ENCODE measurements at regions not wholly inside any gene's neighbourhood (a gene's known extent, or its start where the extent isn't known, plus 50 kb on each side); places are given as distances from the start of the nearest gene placed in this dataset.
A peak's percentile ranks its signal among the peaks of the same experiment; 100 is the strongest.

GRCh38 chr13:50757008-50757407, 86.5 kb downstream of the DLEU7 start:
- H3K4me1 ChIP-seq (ENCODE audit: insufficient read depth), result 0 out of 2 replicates have a peak, but pooled peaks cover 6% of the 10 kb centered on the region
- no peaks in the 10 kb centered on the region for H4K20me1 ChIP-seq (ENCODE audit: insufficient read depth)
- no peak overlapping the region for H3K4me2 ChIP-seq (ENCODE audit: unreplicated experiment)
- no peaks in the 10 kb centered on the region for H3K9me3 ChIP-seq (ENCODE audit: low read depth)
- WGBS, 2 experiments (ENCODE audit: low coverage in 1 of 2, low lambda C conversion rate in 2 of 2, missing lambda C conversion rate in 2 of 2), result 57 to 68% methylated on average over 3 of the region's 3 CpGs
- in situ Hi-C loops (cut with MboI), result no loop called here
- no peaks in the 10 kb centered on the region for H3K79me2 ChIP-seq (ENCODE audit: insufficient read depth)
- no peak overlapping the region; the same call in 1 of the 2 replicates for H2AFZ ChIP-seq
- H3F3A ChIP-seq (ENCODE audit: insufficient read depth), result no peaks in the 10 kb centered on the region
- no peaks in the 10 kb centered on the region for H3K27me3 ChIP-seq (replicated peaks; ENCODE audit: insufficient read depth)
- no peaks in the 10 kb centered on the region for H3K36me3 ChIP-seq (ENCODE audit: low read depth)
- no peak overlapping the region for H3K27ac ChIP-seq
- DNase-seq, result peak; percentile 50
- no peaks in the 10 kb centered on the region for H3K9me2 ChIP-seq (ENCODE audit: insufficient read depth)
- H3K4me3 ChIP-seq, result no peak overlapping the region
- TF ChIP-seq EZH2 (IDR thresholded peaks at IDR 0.05; ENCODE audit: insufficient read depth, poor library complexity, severe bottlenecking) (no peak), EZH2phosphoT487 (IDR thresholded peaks at IDR 0.05; ENCODE audit: insufficient read depth, low read depth) (no peak)
- H3K9ac ChIP-seq, result no peak overlapping the region

DNA sequence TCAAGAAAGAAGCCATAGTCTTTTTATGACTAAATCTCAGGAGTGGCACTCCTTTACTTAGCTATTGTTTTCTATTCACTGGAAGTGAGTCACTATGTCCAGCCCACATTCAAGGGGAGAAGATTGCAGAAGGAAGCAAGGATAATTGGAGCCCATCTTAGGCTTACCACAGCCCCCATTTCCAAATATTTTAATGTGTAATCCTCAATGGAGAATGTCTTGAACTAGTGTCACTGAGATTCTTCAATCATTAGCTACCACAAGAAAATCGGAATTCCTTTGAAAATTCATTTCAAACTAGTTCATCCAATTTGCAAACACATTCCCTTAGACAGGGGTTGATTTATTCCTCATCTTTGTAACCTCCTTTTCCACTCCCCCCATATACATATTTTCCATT, 84.7 kb downstream of the DLEU7 start:
- 63 to 85% methylated on average over 1 of the region's 1 CpG for WGBS, 2 experiments (ENCODE audit: low coverage in 1 of 2, low lambda C conversion rate in 2 of 2, missing lambda C conversion rate in 2 of 2)
- no peak for DNase-seq
- in situ Hi-C loops (cut with MboI), result no loop called here

GRCh38 chr13:50760751-50761150, 82.7 kb downstream of the DLEU7 start:
- no peaks in the 10 kb centered on the region for H3K27me3 ChIP-seq (replicated peaks; ENCODE audit: insufficient read depth)
- H4K20me1 ChIP-seq (ENCODE audit: insufficient read depth), result no peaks in the 10 kb centered on the region
- H2AFZ ChIP-seq, result no peak overlapping the region
- no peaks in the 10 kb centered on the region for H3K9me3 ChIP-seq (ENCODE audit: low read depth)
- no peak overlapping the region for H3K27ac ChIP-seq
- no peaks in the 10 kb centered on the region for H3F3A ChIP-seq (ENCODE audit: insufficient read depth)
- in situ Hi-C loops (cut with MboI), result no loop called here
- no peak overlapping the region for H3K4me2 ChIP-seq (ENCODE audit: unreplicated experiment)
- no peaks in the 10 kb centered on the region for H3K9me2 ChIP-seq (ENCODE audit: insufficient read depth)
- 61 to 71% methylated on average over 1 of the region's 1 CpG for WGBS, 2 experiments (ENCODE audit: low coverage in 1 of 2, low lambda C conversion rate in 2 of 2, missing lambda C conversion rate in 2 of 2)
- no peak overlapping the region for H3K4me3 ChIP-seq
- H3K36me3 ChIP-seq (ENCODE audit: low read depth), result no peaks in the 10 kb centered on the region
- H3K4me1 ChIP-seq (ENCODE audit: insufficient read depth), result 0 out of 2 replicates have a peak, but pooled peaks cover 6% of the 10 kb centered on the region
- H3K79me2 ChIP-seq (ENCODE audit: insufficient read depth), result no peaks in the 10 kb centered on the region
- no peak overlapping the region for H3K9ac ChIP-seq
- no peak for TF ChIP-seq EZH2 (IDR thresholded peaks at IDR 0.05; ENCODE audit: insufficient read depth, poor library complexity, severe bottlenecking)
- TF ChIP-seq EZH2phosphoT487 (IDR thresholded peaks at IDR 0.05; ENCODE audit: insufficient read depth, low read depth), result no peak
- no peak for DNase-seq

More for the DNA sequence above, 84.7 kb downstream of the DLEU7 start:
- Histone ChIP-seq H3K79me2 (ENCODE audit: insufficient read depth) (no peaks in the 10 kb centered on the region), H3K9ac (no peak overlapping the region), H3K4me1 (ENCODE audit: insufficient read depth) (0 out of 2 replicates have a peak, but pooled peaks cover 6% of the 10 kb centered on the region), H3K27ac (no peak overlapping the region), H3K9me2 (ENCODE audit: insufficient read depth) (no peaks in the 10 kb centered on the region), H3K36me3 (ENCODE audit: low read depth) (no peaks in the 10 kb centered on the region), H3K4me2 (ENCODE audit: unreplicated experiment) (no peak overlapping the region), H3F3A (ENCODE audit: insufficient read depth) (no peaks in the 10 kb centered on the region), H3K4me3 (no peak overlapping the region), H3K9me3 (ENCODE audit: low read depth) (no peaks in the 10 kb centered on the region), H4K20me1 (ENCODE audit: insufficient read depth) (no peaks in the 10 kb centered on the region), H3K27me3 (replicated peaks; ENCODE audit: insufficient read depth) (no peaks in the 10 kb centered on the region), H2AFZ (no peak overlapping the region)
- no peak for TF ChIP-seq EZH2phosphoT487 (IDR thresholded peaks at IDR 0.05; ENCODE audit: insufficient read depth, low read depth)
- no peak for TF ChIP-seq EZH2 (IDR thresholded peaks at IDR 0.05; ENCODE audit: insufficient read depth, poor library complexity, severe bottlenecking)

GRCh38 chr13:50761406-50761805, 82.1 kb downstream of the DLEU7 start:
- H3K79me2 ChIP-seq (ENCODE audit: insufficient read depth), result no peaks in the 10 kb centered on the region
- H2AFZ ChIP-seq, result no peak overlapping the region
- no peaks in the 10 kb centered on the region for H3K36me3 ChIP-seq (ENCODE audit: low read depth)
- H3K4me3 ChIP-seq, result no peak overlapping the region
- H3K9ac ChIP-seq, result no peak overlapping the region
- no peaks in the 10 kb centered on the region for H4K20me1 ChIP-seq (ENCODE audit: insufficient read depth)
- no peaks in the 10 kb centered on the region for H3F3A ChIP-seq (ENCODE audit: insufficient read depth)
- H3K27ac ChIP-seq, result no peak overlapping the region
- H3K27me3 ChIP-seq (replicated peaks; ENCODE audit: insufficient read depth), result no peaks in the 10 kb centered on the region
- WGBS, 2 experiments (ENCODE audit: low coverage in 1 of 2, low lambda C conversion rate in 2 of 2, missing lambda C conversion rate in 2 of 2), result 71 to 89% methylated on average over 1 of the region's 1 CpG
- in situ Hi-C loops (cut with MboI), result no loop called here
- no peak for TF ChIP-seq EZH2phosphoT487 (IDR thresholded peaks at IDR 0.05; ENCODE audit: insufficient read depth, low read depth)
- no peak for TF ChIP-seq EZH2 (IDR thresholded peaks at IDR 0.05; ENCODE audit: insufficient read depth, poor library complexity, severe bottlenecking)
- no peaks in the 10 kb centered on the region for H3K9me2 ChIP-seq (ENCODE audit: insufficient read depth)
- 0 out of 2 replicates have a peak, but pooled peaks cover 6% of the 10 kb centered on the region for H3K4me1 ChIP-seq (ENCODE audit: insufficient read depth)
- no peak for DNase-seq
- no peak overlapping the region for H3K4me2 ChIP-seq (ENCODE audit: unreplicated experiment)
- H3K9me3 ChIP-seq (ENCODE audit: low read depth), result no peaks in the 10 kb centered on the region

Measured in GM23248 (cell line).